ENCODE measurements at regions not wholly inside any gene's neighbourhood (a gene's known extent, or its start where the extent isn't known, plus 50 kb on each side); places are given as distances from the start of the nearest gene placed in this dataset.
A peak's percentile ranks its signal among the peaks of the same experiment; 100 is the strongest.

GRCh38 chrX:100512471-100512870 lies 72.3 kb upstream of the TNMD start:
- DNase-seq = peak; percentile 7

- no peak for DNase-seq
Observed at GRCh38 chrX:100494646-100495370, 84.7 kb upstream of the PCDH19 start.

DNA sequence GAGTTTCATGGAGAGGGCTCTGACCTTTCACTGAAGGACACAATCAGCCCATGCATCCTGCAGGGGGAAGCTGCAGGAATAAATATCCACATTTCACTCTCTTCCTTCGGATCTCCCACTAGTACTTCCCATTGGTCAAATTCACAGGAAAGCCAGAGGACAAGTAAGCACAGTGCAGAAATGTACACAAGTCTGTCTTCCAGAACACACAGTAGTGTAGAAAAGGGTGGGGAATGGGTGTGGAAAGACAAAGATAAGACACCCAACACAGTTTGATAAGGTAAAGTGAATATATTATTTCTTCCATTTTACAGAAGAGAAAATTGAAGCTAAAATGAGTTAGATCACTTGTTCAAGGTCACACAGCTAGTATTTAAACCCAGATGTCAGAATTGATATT lies 81.1 kb upstream of the PCDH19 start:
- DNase-seq = no peak

DNA sequence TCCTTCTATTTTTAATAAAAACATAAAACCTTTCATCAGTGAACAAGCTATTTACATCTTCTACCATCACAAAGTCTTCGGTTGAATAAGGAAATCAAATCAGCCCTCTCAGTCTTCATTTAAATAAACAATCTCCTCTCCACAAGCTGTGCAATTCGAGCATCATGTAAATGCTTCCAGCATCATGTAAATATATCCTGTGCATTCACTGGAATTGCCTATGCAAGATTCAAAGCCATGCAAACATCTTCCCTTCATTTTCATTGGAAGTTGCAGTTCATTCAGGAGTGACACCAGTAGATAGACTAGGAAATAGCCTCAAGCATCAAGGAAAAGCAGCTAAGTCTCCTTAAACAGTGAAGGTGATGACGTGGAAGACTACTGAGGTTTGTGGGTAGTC lies 77.7 kb upstream of the PCDH19 start:
- DNase-seq = no peak

DNA sequence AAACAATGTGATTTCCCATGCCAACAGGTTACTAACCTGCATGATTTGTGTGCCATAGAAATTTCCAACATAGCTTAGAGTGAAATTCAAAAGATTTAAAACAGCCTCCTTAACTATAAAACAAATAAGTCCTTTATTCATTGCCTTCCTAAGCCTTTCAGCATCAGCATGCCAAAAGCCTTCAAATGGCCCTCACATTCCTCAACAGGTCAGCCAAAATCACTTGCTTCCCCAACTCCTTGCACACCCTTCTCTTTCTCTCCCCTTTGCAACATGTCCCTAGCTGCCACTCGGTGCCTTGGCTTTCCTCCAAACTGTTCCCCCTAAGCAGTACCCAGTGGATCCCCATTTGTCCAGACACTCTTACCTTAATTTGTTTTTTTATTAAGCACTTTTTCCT lies 74.9 kb upstream of the PCDH19 start:
- no peak for DNase-seq

DNA sequence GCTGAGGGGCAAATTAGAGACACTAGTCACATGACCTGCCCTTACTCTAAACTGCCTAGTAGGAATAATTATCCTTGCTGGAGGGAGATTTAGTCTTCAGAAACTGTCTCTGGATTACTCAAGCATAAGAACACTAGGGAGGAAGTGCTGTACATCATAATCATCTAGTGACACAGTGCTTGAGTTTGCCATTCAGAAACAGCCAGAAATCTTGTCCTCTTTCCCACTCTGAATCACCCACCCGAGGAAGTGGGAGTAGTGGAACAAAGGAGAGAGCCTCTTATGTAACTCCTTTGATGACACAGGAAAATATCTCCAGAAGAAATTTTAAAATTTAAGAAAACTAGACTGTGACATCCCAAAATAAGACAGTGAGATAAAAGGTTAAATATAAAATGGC lies 69.3 kb upstream of the PCDH19 start:
- no peak for DNase-seq

DNA sequence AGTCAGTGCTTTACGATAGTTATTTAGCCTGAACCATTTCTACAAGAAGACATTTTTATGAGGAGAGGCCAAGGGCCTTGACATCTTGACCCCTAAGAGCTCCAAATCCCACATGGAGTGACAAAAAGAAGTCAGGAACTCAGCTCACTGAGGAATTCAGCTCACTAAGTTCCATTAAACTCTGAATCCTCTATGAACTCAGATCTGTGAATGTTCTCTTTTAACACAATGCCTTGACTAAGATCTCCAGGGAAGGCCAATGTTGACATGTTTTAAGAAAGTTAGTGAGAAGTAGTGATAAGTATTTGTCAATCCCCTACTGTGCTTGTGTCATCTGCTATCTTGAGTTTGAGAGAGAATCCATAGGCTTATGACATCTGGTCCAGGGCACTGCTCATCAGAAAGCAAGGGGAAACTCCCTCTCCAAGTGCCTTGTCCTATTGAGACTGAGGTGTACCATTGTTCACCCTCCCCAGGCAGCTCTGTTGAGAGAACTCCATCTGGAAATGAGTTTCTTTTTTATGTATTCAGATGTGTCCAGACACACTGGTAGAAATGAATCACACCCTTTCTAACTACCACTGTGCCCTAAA lies 68.7 kb upstream of the PCDH19 start:
- no peak for DNase-seq

- DNase-seq = no peak
Observed at GRCh38 chrX:100477958-100478357, 67.9 kb upstream of the PCDH19 start.

GRCh38 chrX:100477467-100477866 lies 67.4 kb upstream of the PCDH19 start:
- no peak for DNase-seq

All from CD4-positive, alpha-beta T cell treated with Interleukin-12 subunit alpha and Interleukin-12 subunit beta, for 1 hour (primary cell).